ENCODE measurements at regions not wholly inside any gene's neighbourhood (a gene's known extent, or its start where the extent isn't known, plus 50 kb on each side); places are given as distances from the start of the nearest gene placed in this dataset.
A peak's percentile ranks its signal among the peaks of the same experiment; 100 is the strongest.

DNA sequence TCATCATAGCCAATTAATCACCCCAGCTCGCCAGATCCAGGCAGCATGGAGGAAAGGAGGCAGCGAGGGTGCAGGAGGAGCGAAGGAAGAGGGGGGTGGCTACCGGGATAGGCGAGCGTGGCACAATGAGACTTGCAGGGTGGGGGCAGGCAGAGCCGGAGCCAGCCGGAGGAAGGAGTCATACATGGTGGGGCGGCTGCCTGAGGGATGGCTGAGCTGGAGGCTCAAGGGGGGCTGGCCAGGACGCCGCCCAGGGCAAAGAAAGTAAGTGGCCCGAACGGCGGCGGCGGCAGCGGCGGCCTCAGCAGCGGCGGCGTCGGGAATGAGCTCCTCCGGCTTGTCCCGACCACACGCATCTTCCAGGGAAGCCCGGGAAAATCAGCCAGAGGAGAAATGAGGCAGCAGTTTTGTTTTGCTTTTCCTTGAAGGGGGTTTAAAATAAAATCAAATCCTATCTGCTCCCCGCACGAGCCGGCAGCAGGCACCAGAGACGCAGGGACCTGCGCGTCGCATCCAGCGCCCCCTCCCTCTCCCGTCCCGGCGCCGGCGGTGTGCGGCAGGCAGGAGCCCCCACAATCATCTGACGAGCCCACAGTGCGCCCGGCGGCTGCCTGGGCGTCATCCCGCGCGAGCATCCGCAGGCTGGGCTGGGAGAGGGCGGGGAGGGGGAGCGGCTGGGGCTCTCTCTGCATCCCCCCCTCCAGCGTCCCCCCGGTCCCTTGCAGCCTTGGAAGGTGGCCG is 263.6 kb downstream of the CTTN start:
- DNase-seq: peak; percentile 33

DNA sequence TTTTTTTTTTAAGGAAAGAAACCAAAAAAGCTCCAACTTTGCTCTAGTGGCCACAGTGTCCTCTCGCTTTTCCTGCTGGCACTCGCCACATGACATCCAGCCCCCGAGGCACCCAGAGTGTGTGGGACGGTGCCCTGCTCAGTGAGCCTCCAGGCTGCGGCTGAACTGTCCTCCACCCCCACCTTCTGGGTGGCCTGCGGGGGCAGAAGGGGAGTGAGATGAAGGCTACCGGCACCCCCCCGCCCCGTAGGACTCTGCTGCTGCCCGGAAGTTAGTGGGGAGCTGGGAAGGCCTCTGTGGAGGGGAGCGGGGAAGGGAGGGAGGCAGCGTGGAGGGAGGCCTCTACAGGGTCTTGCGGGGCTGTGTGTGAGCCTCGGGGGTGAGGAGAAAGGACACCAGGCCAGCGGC is 264.4 kb downstream of the CTTN start:
- DNase-seq: no peak

DNA sequence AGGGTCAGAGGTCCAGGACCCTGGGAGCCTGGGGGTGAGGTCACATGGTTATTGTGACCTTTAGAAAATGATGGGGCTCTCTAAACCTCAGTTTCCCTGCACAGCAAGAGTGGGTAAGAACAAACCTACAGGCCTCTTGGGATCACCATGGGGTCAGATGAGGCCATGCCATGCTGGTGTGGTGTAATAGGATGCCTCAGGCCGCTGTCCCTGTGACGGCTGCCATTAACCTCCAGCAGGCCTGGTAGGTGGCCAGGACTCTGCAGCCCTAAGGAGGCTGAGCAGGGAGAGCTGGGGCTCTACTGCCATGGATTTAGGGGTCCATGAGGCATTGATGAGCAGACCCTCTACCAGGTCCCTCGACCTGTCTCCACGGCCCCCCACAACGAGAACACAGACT is 265.5 kb downstream of the CTTN start:
- DNase-seq: no peak

DNA sequence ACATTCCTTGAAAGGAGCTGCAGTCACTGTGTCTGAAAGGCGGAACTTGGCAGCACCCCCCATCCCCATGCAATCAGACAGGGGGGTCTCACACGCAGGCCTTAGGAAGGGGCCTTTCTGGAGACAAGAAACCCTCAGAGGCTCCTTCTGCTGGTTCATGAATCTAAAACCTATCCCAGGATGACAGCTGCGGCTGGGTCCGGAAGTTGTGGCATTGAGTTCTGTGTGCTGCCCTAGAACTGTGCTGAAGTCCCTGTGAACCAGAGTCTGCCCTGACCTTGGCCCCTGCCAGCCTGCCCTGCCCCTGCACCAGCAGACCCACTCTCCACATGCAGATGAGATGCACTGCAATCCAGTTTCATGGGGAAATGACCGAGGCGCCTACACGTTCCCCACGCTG is 268.0 kb downstream of the CTTN start:
- no peak for DNase-seq

DNA sequence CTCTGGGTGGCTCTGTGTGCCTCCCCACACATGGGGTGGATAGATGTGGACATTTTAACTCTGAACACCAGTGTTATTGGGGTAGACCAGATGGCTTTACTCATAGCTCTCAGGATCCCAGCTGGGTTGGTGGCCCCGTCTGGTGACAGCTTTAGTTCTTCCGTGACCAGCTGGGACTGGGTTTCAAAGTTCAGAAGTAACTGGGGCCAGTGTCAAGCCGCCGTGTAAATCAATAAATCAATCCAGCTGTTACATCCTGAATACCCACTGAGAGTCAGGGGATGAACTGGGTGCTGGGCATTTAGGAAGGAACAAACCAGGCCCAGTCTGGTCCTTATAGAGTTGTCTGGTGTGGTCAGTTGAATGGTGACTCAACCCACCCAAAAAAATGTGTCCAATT is 269.4 kb downstream of the CTTN start:
- DNase-seq: no peak

DNA sequence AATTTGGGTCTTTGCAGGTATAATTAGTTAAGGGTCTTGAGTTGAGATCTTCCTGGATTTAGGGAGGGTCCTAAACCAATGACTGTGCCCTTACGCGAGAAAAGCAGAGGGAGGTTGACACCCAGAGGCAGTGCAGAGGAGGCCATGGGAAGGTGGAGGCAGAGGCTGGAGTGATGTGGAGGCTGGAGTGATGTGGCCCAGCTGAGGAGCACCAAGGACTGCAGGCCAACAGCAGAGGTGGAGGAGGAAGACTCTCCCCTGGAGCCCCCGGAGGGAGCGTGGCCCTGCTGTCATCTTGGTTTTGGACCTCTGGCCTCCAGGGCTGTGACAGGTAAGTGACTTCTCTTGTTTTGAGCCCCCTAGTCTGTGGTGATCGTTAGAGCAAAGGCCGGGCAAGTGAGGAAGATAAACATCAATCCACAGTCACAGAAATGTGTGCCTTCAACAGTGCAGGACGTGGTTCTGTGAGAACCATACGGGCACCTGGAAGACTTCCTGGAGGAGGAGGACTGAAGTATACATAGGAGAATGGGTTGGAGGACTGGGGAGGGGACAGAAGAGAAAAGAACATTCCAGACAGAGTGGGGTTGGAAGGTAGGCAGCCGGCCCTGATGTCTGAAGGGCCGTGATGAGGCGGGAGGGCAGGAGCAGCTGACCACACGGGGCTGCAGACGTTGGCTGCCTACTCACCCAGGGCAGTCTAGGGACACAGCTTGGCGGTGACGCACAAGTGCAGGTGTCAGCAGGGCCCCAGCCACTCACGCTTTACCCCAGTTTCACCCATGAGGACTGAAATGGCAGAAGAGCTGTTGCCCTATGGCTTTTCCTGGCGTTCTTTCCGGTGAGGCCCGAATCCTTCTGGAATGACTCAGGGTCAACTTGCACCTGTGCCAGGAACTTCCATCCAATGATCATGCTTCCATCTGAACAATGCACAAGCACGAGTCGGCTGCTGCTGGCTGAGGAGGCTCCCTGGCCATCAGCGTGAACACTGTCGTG is 270.2 kb downstream of the CTTN start:
- DNase-seq: no peak

GRCh38 chr11:70669281-70669680 is 271.0 kb downstream of the CTTN start:
- no peak for DNase-seq

GRCh38 chr11:70669871-70670675 is 271.7 kb downstream of the CTTN start:
- DNase-seq: no peak

- DNase-seq: no peak
These were observed 272.3 kb downstream of the CTTN start for GRCh38 chr11:70670676-70671034.

DNA sequence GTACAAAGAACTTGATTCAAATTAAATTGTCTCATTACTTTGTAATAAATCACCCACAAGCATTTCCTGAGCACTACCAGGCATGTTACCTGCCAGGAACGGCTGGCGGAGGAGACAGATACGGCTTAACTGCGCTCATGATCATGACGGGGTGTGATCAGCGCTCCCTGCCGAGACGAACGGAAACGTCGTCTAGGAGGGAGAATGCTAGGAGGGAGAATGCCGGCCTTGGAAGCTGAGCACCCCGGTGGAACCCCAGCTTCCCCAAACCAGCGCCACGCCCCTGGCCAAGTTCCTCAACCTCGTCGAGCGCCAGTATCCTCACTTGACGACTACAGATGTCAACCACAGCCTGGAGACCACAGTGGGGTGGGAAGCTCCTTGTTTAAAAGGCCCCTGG is 272.8 kb downstream of the CTTN start:
- DNase-seq: no peak

- no peak for DNase-seq
These were observed 273.3 kb downstream of the CTTN start for GRCh38 chr11:70671611-70672010.

DNA sequence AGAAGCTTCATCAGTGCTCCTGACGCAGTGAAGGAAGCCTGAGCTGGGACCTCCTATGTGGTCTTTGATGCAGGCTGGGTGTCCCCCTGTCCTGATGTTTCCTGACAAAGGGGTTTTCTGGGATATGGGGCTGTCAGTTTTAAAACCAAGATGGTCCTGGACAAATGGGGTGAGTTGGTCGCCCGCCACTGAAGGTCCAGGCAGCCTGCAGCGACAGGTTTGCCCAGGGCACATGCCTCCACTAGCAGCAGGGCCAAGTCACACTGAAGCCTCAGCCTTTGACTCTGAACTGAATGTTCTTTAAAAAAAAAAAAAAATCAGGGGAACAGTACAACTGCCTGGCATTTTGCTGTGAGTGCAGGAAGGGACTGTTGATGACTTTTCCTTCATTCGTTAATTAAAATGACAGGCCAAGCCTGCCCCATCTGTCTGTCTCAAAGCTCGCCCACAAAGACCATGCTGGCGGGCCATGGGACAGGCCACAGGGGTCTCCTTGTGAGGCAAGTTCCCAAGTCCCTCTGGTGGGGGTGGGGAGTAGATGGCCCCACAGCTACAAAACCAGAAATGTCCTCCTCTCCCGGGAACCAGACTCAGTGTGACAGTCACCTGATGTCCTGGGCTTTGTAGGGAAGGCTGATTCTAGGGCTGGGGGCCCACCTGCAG is 274.8 kb downstream of the CTTN start:
- no peak for DNase-seq

GRCh38 chr11:70674605-70675004 is 276.3 kb downstream of the CTTN start:
- DNase-seq: no peak

DNA sequence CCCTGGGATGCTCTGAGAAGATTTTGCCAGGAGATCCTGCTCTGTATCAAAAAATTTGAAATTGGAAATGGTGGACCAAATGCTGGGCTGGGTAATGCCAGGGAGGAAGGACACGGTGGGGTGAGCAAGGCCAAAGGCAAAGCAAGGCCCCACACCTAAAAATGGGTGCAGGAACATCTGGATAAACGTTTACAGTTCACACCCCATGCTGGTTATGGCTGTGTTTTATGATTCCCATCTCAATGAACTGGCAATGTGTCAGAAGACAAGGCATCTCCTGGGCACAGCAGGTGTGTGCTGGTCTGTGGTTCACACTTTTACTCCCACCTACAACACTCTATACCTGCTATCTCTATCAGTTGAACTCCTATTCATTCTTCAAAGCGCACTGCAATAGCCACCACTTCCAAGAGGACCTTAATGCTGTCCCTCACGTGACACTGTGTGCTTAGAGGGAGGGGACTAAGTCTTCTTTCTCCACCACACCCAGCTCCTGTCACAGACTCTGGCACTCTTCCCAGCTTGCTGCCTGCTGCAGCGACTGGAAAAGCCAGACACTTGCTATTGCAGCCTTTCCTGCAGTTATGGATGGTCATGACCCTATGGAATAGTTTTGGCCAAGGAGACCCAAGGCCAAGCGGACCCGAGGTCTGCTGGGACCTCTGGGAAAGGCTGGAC is 277.5 kb downstream of the CTTN start:
- no peak for DNase-seq

DNA sequence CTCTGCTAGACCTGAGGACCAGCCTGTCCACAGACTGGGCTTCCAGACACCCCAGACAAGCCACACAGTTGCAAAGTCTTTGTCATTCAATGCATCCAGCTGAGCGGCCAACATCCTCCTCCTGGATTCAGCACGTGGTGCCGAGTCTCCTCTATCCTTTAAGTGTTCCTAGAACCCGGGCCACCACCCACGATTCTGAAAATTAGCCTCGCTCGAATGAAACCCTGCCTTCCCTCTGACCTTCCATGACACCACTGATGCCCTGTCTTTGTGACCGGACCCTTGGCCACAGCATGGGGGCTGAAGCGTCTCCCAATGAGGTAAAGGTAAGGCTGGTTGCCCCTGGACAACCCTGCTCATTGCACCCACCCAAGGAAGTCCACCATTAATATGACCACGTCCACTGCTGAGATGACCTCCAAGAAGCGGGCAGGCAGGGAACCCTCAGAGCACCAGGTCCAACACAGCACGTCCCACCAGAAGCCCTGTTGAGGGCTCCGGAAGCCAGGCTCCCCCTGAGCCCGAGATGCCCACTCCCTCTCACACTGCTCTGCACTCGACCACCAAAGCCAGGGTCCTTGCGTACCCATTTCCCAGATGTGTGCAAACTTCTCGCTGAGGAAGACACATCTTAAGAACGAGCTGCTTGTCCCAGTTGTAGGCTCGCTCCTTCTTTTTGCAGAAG is 279.0 kb downstream of the CTTN start:
- no peak for DNase-seq

DNA sequence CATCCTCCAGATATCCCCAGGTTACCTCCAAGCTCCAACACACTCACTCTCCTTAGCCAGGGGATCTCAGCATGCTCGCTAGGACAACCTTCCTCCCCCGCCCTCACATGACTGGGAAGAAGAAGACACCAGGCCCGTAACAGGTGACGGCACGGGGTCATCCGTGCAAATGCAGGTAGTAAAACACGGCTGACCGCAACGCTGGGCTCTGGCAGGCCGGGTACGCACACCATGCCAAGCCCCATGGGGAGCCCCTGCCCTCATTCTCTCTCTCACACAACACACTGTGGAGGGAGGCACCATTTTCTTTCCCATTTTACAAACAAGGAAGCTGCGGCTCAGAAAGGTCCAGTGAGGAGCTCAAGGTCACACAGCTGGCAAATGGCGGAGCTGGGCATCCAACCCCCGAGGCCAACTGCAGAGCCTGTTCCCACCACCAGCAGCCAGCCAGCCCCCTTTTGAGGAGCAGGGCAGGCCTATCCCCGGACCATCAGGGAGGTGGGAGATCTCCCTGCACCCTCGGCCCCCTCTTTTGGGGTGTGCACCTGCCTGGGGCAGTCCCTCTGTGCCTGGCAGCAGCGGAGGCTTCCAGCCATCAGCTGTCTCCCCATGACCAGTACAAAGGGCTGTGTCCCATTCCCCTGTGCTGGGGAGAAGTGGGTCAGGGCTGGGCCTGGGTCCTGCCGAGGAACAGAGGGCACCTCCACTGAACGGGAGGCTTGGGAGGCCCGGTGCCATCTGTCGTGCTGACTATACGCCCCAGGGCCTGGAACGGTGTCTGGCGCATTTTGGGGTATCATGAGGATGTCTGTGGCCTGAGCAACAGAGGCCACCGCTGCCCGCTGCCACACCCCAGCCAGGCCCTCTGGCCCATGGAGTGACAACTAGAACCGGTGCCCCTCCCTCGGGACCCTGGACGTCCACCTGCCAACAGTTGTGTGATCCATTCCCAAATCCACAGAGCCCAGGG is 280.9 kb downstream of the CTTN start:
- no peak for DNase-seq

- no peak for DNase-seq
These were observed 282.5 kb downstream of the CTTN start for GRCh38 chr11:70680781-70681281.

- no peak for DNase-seq
These were observed 283.7 kb downstream of the CTTN start for GRCh38 chr11:70682056-70682455.

- DNase-seq: no peak
These were observed 284.4 kb downstream of the CTTN start for GRCh38 chr11:70682760-70683159.

DNA sequence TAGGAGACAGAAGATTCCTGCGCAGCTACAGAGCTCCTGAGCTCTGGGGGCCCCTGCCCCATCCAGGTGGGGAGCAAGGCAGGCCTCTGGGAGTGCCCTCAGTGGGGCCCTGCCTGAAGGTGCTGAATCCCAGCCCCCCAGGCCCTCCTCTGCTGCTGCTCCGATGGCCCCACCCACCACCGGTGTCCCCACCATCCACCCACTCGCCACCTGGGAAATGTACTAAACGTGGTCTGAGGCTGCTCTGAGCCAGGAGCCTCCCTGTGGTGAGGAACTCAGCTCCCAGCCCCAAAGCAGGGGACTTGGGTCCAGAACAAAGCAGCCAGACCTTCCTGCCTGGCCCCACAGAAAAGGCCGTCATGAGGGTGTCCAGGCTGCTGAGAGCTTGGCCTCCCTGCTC is 289.4 kb downstream of the CTTN start:
- DNase-seq: no peak
